DMS53 treated with DMSO at 0.1 percent for 48 hours (cell line): ENCODE measurements at regions not wholly inside any gene's neighbourhood (a gene's known extent, or its start where the extent isn't known, plus 50 kb on each side); places are given as distances from the start of the nearest gene placed in this dataset.

Experiments
- DNase-seq: peaks from one replicate; lab custom pipeline; 2025; ENCODE audit not compliant: unreplicated experiment; lab: John Stamatoyannopoulos, UW

GRCh38 chr6:28766426-28766825 is 157.4 kb downstream of the TRIM27 start:
- no peak for DNase-seq

GRCh38 chr6:28767133-28767532 is 156.7 kb downstream of the TRIM27 start:
- no peak for DNase-seq

GRCh38 chr6:28767691-28768090 is 156.1 kb downstream of the TRIM27 start:
- no peak for DNase-seq

GRCh38 chr6:28768187-28768913 is 155.4 kb downstream of the TRIM27 start:
- DNase-seq, result no peak

GRCh38 chr6:28769626-28770402 is 154.0 kb downstream of the TRIM27 start:
- DNase-seq, result no peak

- no peak for DNase-seq
Measured at GRCh38 chr6:28770732-28771131, 153.1 kb downstream of the TRIM27 start.

GRCh38 chr6:28771401-28772267 is 152.2 kb downstream of the TRIM27 start:
- no peak for DNase-seq

- DNase-seq, result no peak
Measured at GRCh38 chr6:28772480-28773381, 151.1 kb downstream of the TRIM27 start.

GRCh38 chr6:28774292-28775051 is 149.3 kb downstream of the TRIM27 start:
- DNase-seq, result no peak

- no peak for DNase-seq
Measured at GRCh38 chr6:28775052-28775376, 148.8 kb downstream of the TRIM27 start.

GRCh38 chr6:28775405-28776129 is 148.2 kb downstream of the TRIM27 start:
- no peak for DNase-seq

GRCh38 chr6:28776269-28777146 is 147.3 kb downstream of the TRIM27 start:
- DNase-seq, result no peak

- no peak for DNase-seq
Measured at GRCh38 chr6:28777147-28777461, 146.7 kb downstream of the TRIM27 start.

- DNase-seq, result no peak
Measured at GRCh38 chr6:28782113-28782673, 141.6 kb downstream of the TRIM27 start.

- DNase-seq, result no peak
Measured at GRCh38 chr6:28785962-28786679, 137.7 kb downstream of the TRIM27 start.

- no peak for DNase-seq
Measured at GRCh38 chr6:28789553-28790083, 134.2 kb downstream of the TRIM27 start.

GRCh38 chr6:28791002-28791383 is 132.8 kb downstream of the TRIM27 start:
- no peak for DNase-seq
